ENCODE measurements at regions not wholly inside any gene's neighbourhood (a gene's known extent, or its start where the extent isn't known, plus 50 kb on each side); places are given as distances from the start of the nearest gene placed in this dataset.

DNA sequence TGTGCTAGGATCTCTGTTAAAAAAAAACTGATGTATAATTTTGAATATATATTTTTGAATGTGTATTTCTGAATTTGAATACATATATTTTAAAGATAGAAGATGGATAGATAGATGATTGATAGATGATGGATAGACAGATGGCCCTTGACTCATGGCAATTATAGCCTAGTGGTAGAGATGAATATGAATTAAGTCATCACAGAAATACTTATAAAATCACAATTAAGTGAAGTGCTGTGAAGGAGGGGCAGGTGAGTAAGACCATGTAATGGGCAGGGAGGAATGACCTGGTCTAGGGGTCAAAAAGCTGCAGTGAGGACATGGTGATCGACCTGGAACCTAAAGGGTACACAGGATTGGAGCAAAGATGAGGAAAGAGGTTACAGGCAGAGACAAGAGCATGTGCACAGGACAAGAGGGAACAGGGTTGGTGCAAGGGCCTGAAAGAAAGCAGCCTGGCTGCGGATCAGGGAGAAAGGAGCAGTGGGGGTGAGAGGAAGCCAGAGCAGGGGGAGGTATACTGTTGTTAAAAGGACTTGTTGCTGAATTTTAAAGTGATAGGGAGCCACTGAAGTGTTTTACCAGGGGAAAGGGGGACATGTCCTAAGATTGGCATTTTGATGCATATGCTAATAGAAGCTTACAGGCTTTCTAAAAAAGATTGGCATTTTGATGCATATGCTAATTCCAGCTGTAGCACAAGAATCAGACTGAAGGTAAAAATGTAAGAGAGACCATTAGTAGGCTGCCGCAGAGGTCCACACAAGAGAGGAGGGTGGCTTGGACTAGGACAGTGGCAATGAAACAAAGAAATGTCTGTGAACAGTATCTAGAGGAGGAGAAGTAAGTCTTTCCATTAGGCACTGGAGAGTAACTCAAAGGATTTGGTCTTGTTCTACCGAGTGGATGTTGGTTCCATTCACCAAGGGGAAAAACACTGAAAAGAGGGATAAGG is 527.8 kb downstream of the AGTPBP1 start:
- no peak overlapping the region for H3K4me3 ChIP-seq (ENCODE audit: insufficient read depth, low read length, poor library complexity, severe bottlenecking)
- H3K9ac ChIP-seq (ENCODE audit: low read length) = no peak overlapping the region
- H3K9me3 ChIP-seq (ENCODE audit: insufficient read depth, low read length) = no peaks in the 10 kb centered on the region
- H3K79me2 ChIP-seq (ENCODE audit: insufficient read depth, low read length) = no peaks in the 10 kb centered on the region
- H3K27ac ChIP-seq (ENCODE audit: low read depth, low read length) = no peak overlapping the region
- H3K9me2 ChIP-seq (replicated peaks; ENCODE audit: insufficient read depth, low read length) = no peaks in the 10 kb centered on the region
- TF ChIP-seq EZH2phosphoT487 (conservative IDR thresholded peaks at IDR 0.05; ENCODE audit: low read length) = no peak
- TF ChIP-seq, protein P1, sequence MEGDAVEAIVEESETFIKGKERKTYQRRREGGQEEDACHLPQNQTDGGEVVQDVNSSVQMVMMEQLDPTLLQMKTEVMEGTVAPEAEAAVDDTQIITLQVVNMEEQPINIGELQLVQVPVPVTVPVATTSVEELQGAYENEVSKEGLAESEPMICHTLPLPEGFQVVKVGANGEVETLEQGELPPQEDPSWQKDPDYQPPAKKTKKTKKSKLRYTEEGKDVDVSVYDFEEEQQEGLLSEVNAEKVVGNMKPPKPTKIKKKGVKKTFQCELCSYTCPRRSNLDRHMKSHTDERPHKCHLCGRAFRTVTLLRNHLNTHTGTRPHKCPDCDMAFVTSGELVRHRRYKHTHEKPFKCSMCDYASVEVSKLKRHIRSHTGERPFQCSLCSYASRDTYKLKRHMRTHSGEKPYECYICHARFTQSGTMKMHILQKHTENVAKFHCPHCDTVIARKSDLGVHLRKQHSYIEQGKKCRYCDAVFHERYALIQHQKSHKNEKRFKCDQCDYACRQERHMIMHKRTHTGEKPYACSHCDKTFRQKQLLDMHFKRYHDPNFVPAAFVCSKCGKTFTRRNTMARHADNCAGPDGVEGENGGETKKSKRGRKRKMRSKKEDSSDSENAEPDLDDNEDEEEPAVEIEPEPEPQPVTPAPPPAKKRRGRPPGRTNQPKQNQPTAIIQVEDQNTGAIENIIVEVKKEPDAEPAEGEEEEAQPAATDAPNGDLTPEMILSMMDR (IDR thresholded peaks at IDR 0.05; ENCODE audit: insufficient read depth, low read length, poor library complexity, severe bottlenecking) = no peak
- H3F3A ChIP-seq (ENCODE audit: insufficient read depth) = no peaks in the 10 kb centered on the region
- no peaks in the 10 kb centered on the region for H3K36me3 ChIP-seq (ENCODE audit: low read length)
- H3K4me2 ChIP-seq (ENCODE audit: low read depth, low read length, poor library complexity, severe bottlenecking) = no peak overlapping the region
- H4K20me1 ChIP-seq (ENCODE audit: low read depth, low read length) = no peaks in the 10 kb centered on the region
- no peaks in the 10 kb centered on the region for H3K27me3 ChIP-seq (ENCODE audit: low read length)
- H2AFZ ChIP-seq (ENCODE audit: low read depth, low read length, severe bottlenecking) = no peak overlapping the region

DNA sequence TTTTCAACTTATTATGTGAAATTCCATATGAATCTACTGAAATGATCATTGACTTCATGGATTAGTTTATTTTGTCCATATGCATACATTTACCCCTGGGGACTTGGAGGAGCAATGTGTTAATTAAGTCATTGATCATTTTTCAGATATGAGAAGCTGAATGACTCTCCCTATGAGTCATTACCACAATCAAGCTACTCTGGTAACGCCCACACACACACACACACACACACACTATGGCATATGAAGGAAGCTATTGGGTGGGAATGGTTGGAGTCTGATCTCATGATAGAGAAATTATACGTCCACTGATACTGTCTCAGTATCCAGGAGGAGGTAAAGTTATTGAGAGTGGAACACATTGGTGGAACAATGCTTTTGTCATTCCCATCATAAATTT is 528.9 kb downstream of the AGTPBP1 start:
- H3K9ac ChIP-seq (ENCODE audit: low read length) = no peak overlapping the region
- no peak overlapping the region for H2AFZ ChIP-seq (ENCODE audit: low read depth, low read length, severe bottlenecking)
- no peaks in the 10 kb centered on the region for H3K27me3 ChIP-seq (ENCODE audit: low read length)
- H3K79me2 ChIP-seq (ENCODE audit: insufficient read depth, low read length) = no peaks in the 10 kb centered on the region
- no peaks in the 10 kb centered on the region for H4K20me1 ChIP-seq (ENCODE audit: low read depth, low read length)
- H3K4me3 ChIP-seq (ENCODE audit: insufficient read depth, low read length, poor library complexity, severe bottlenecking) = no peak overlapping the region
- no peak overlapping the region for H3K27ac ChIP-seq (ENCODE audit: low read depth, low read length)
- H3K9me2 ChIP-seq (replicated peaks; ENCODE audit: insufficient read depth, low read length) = no peaks in the 10 kb centered on the region
- H3F3A ChIP-seq (ENCODE audit: insufficient read depth) = no peaks in the 10 kb centered on the region
- no peaks in the 10 kb centered on the region for H3K9me3 ChIP-seq (ENCODE audit: insufficient read depth, low read length)
- no peaks in the 10 kb centered on the region for H3K36me3 ChIP-seq (ENCODE audit: low read length)
- TF ChIP-seq EZH2phosphoT487 (conservative IDR thresholded peaks at IDR 0.05; ENCODE audit: low read length) = no peak
- TF ChIP-seq, protein P1 (IDR thresholded peaks at IDR 0.05; ENCODE audit: insufficient read depth, low read length, poor library complexity, severe bottlenecking) = no peak
- no peak overlapping the region for H3K4me2 ChIP-seq (ENCODE audit: low read depth, low read length, poor library complexity, severe bottlenecking)

DNA sequence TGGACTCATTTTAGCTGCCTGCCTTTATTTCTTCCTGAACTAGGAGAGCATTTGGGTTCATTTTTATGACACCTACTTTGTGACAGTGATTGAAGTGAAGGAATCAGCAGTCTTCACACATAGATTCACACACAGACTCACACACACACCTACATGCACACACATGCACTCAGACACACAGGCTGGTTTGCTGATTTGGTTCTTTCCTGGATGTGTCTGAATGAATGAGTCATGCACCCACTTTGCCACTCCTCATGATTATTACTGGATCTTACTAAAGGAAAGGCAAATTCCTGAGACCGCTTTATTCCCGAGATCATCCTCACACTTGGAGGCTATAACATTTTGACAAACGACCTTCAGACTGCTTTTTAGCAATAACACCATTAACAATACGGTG is 529.5 kb downstream of the AGTPBP1 start:
- Histone ChIP-seq H4K20me1 (ENCODE audit: low read depth, low read length) (no peaks in the 10 kb centered on the region), H3K9ac (ENCODE audit: low read length) (no peak overlapping the region), H3K79me2 (ENCODE audit: insufficient read depth, low read length) (no peaks in the 10 kb centered on the region), H3K9me3 (ENCODE audit: insufficient read depth, low read length) (no peaks in the 10 kb centered on the region), H3K4me3 (ENCODE audit: insufficient read depth, low read length, poor library complexity, severe bottlenecking) (no peak overlapping the region), H3K27ac (ENCODE audit: low read depth, low read length) (no peak overlapping the region), H2AFZ (ENCODE audit: low read depth, low read length, severe bottlenecking) (no peak overlapping the region), H3F3A (ENCODE audit: insufficient read depth) (no peaks in the 10 kb centered on the region), H3K9me2 (replicated peaks; ENCODE audit: insufficient read depth, low read length) (no peaks in the 10 kb centered on the region), H3K36me3 (ENCODE audit: low read length) (no peaks in the 10 kb centered on the region), H3K27me3 (ENCODE audit: low read length) (no peaks in the 10 kb centered on the region), H3K4me2 (ENCODE audit: low read depth, low read length, poor library complexity, severe bottlenecking) (no peak overlapping the region)
- no peak for TF ChIP-seq EZH2phosphoT487 (conservative IDR thresholded peaks at IDR 0.05; ENCODE audit: low read length)
- TF ChIP-seq, protein P1 (IDR thresholded peaks at IDR 0.05; ENCODE audit: insufficient read depth, low read length, poor library complexity, severe bottlenecking) = no peak
